Endothelial cell (in vitro differentiated cells): ENCODE measurements at regions not wholly inside any gene's neighbourhood (a gene's known extent, or its start where the extent isn't known, plus 50 kb on each side); places are given as distances from the start of the nearest gene placed in this dataset.

Source experiments
- DNase-seq: peaks from one replicate; pipeline ENCODE4 v3.0.0; 2021; ENCODE audit warnings: low spot score
- H3K27ac Mint-ChIP-seq: one replicate; pipeline ENCODE4 v1.8.0; 2021; ENCODE audit warnings: mixed read lengths, inconsistent platforms; ENCODE audit not compliant: unreplicated experiment
- H3K27me3 Mint-ChIP-seq: one replicate; pipeline ENCODE4 v1.8.0; 2021; ENCODE audit warnings: mild to moderate bottlenecking, moderate library complexity, mixed read lengths, inconsistent platforms; ENCODE audit not compliant: unreplicated experiment
- H3K36me3 Mint-ChIP-seq: one replicate; pipeline ENCODE4 v1.8.0; 2021; ENCODE audit warnings: mild to moderate bottlenecking, low read depth, mixed read lengths, inconsistent platforms; ENCODE audit not compliant: unreplicated experiment
- H3K4me1 Mint-ChIP-seq: one replicate; pipeline ENCODE4 v1.8.0; 2021; ENCODE audit warnings: mild to moderate bottlenecking, mixed read lengths, inconsistent platforms; ENCODE audit not compliant: unreplicated experiment
- H3K4me3 Mint-ChIP-seq: one replicate; pipeline ENCODE4 v1.8.0; 2021; ENCODE audit warnings: mild to moderate bottlenecking, mixed read lengths, inconsistent platforms; ENCODE audit not compliant: unreplicated experiment
- H3K9me3 Mint-ChIP-seq: one replicate; pipeline ENCODE4 v1.8.0; 2021; ENCODE audit warnings: mixed read lengths, inconsistent platforms; ENCODE audit not compliant: unreplicated experiment
- CTCF ChIP-seq: fragments of 200-600 bp; sonication (generic); IDR thresholded peaks from one replicate; pipeline ENCODE4 v1.5.0; 2021; ENCODE audit warnings: antibody characterized with exemption; ENCODE audit not compliant: unreplicated experiment

DNA sequence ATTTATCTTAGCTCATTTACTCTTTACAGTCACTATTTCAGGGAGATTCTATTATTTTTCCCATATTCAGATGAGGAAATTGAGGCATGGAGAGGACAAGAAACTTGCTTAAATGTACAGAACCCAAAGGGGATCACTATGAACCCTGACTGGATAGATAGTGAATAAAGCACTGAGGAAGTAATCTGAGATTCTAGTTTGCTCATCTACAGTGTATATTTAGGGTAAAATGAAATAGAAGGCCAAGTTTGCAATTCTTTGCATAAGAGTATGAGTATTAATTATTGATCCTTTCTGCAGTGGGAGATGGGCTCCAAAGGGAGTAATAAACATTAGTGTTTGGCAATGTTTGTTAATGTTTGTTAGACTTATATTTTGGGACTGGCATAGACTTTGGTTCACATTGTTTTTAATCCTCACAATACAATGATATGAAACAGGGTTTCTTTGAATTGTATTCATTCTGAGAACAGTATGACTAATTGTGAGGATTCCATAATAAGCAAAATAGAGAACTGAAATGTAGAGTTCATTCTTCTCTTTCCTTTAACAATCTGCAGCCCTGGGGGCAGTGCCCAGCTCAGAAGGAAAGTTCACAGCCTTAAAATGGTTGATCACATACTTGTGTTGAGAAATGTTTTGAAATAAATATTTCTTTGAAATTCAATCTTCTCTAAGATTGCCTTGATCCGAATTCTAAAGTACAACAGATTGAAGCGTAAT, 131.0 kb upstream of the ZNF804B start:
- Mint-ChIP-seq H3K36me3 (no peaks in the 10 kb centered on the region), H3K4me3 (no peak overlapping the region), H3K9me3 (no peaks in the 10 kb centered on the region), H3K27me3 (no peaks in the 10 kb centered on the region), H3K27ac (no peak overlapping the region), H3K4me1 (no peaks in the 10 kb centered on the region)
- DNase-seq: no peak
- no peak for TF ChIP-seq CTCF

DNA sequence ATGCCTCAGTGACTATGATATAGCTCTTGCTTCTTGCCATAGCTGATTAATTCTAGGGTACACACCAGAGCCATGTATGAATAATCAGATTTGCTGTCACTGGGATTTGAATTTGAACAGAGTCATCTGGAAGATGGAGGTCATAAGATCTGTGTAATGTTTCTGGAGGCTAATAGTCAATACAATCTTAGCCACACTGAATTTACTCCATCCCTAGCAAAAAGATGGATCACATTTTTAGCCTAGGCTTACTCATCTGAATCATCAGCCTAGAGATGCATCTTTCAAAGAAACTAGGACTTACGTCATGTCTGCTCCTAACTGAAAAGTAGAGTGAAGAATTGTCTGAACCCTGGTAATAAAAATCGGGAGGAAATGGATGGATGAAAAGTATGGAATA, 142.3 kb upstream of the ZNF804B start:
- TF ChIP-seq CTCF: no peak

GRCh38 chr7:88615336-88615735, 144.2 kb upstream of the ZNF804B start:
- H3K36me3 Mint-ChIP-seq: no peaks in the 10 kb centered on the region
- DNase-seq: no peak
- no peak overlapping the region for H3K27ac Mint-ChIP-seq
- TF ChIP-seq CTCF: no peak
- no peaks in the 10 kb centered on the region for H3K9me3 Mint-ChIP-seq
- no peak overlapping the region for H3K4me3 Mint-ChIP-seq
- H3K4me1 Mint-ChIP-seq: no peaks in the 10 kb centered on the region
- H3K27me3 Mint-ChIP-seq: no peaks in the 10 kb centered on the region

More for the DNA sequence above, 142.3 kb upstream of the ZNF804B start:
- no peaks in the 10 kb centered on the region for H3K36me3 Mint-ChIP-seq
- no peaks in the 10 kb centered on the region for H3K4me1 Mint-ChIP-seq
- H3K4me3 Mint-ChIP-seq: no peak overlapping the region
- H3K27ac Mint-ChIP-seq: no peak overlapping the region
- DNase-seq: no peak
- no peaks in the 10 kb centered on the region for H3K9me3 Mint-ChIP-seq
- peaks cover 1% of the 10 kb centered on the region for H3K27me3 Mint-ChIP-seq

DNA sequence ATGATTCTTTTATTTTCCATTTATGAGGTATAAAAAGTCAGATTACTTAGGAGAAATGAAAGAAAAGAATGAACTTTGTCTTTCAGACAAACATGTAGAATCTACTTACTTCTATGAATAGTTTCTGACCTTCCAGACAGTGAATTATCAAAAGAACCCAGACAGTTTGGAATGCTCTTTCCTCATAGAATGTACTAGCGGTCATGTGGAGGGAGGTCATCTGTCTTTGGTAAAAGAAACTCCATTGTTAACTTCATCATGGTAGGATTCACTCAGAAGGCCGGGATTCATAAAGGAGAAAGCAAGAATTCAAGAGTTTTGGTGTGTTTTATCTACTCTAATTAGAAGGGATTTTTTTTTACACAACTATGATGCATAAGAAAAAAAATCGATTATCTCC, 144.8 kb upstream of the ZNF804B start:
- Mint-ChIP-seq H3K27ac (no peak overlapping the region), H3K9me3 (no peaks in the 10 kb centered on the region), H3K27me3 (no peaks in the 10 kb centered on the region), H3K4me3 (no peak overlapping the region), H3K4me1 (no peaks in the 10 kb centered on the region), H3K36me3 (no peaks in the 10 kb centered on the region)
- TF ChIP-seq CTCF: no peak
- no peak for DNase-seq

GRCh38 chr7:88610942-88611341, 148.6 kb upstream of the ZNF804B start:
- no peak for TF ChIP-seq CTCF
- Mint-ChIP-seq H3K4me1 (no peaks in the 10 kb centered on the region), H3K36me3 (no peaks in the 10 kb centered on the region), H3K4me3 (no peak overlapping the region), H3K27ac (no peak overlapping the region), H3K27me3 (no peaks in the 10 kb centered on the region), H3K9me3 (no peaks in the 10 kb centered on the region)
- DNase-seq: no peak
